ENCODE measurements at regions not wholly inside any gene's neighbourhood (a gene's known extent, or its start where the extent isn't known, plus 50 kb on each side); places are given as distances from the start of the nearest gene placed in this dataset.

DNA sequence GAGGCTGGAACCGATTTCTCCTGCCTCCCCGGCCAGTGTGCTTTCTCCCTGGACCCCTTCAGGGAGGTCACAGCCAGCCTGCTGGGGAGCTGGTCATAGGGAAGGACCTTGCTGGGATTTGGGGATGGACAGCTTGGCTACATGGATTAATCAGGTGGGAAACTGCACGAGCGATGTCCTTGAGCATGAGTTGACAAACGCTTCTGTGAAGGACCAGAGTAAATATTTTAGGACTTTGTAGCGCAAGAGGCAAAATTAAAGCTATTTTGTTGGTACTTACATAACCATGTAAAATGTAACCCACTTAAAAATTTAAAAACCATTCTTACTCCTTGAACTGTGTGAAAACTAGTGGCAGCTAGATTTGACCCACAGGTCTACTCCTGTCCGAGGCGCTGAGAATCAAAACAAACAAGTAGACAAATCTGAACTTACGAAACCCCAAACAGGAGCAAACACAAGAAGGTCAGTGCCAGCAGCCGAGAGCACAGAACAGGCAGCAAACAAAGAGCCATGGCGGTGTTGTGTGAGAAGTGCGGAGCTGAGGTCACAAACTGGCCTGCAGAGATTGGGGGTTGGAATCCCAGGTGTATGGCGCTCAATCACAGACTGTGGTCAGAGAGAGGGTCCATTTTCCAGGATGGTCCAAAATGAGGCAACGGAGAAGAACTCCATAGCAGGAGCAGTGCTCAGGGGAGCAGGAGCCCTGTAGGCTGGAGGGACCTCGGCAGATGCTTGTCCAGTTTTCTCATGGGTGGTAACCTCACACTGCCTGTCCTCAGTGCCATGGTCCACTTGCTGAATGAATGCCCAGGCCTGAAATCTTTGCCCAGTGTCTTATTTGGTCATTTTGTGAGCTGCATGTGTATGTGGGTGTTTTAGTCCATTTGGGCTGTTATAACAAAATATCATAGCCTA, 79.2 kb upstream of the CLMN start:
- DNase-seq: no peak
- Histone ChIP-seq H3K27ac (ENCODE audit: low read length) (no peak overlapping the region), H3K36me3 (ENCODE audit: control insufficient read depth, insufficient read depth, low read length) (no peaks in the 10 kb centered on the region), H3K27me3 (ENCODE audit: control insufficient read depth, insufficient read depth, low read length) (no peaks in the 10 kb centered on the region), H3K4me3 (ENCODE audit: low read length) (no peak overlapping the region), H3K4me1 (ENCODE audit: control insufficient read depth, insufficient read depth, low read length) (no peaks in the 10 kb centered on the region), H3K9me3 (ENCODE audit: control insufficient read depth, low read depth, low read length) (no peaks in the 10 kb centered on the region)
- WGBS (ENCODE audit: insufficient coverage, low lambda C conversion rate): no CpG with 5 or more reads among the region's 15 CpGs

DNA sequence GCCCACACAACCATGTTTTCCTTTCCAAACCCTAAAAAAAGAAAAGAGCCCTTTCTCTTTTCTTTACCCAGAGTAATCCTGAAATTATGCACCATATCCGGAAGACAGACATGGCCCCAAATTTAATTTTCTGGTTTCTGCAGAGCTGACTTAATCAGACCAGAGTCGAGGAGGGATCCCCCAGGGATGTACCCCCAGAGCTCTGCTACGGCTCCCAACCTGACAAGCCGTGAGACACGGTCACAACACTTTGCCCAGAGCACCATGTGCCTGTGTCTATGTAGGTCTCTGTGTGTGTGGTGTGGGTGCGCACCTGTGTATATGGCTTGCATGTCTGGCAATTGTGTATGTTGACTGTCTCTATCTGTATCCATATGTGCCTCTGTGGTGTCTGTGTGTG, 77.6 kb upstream of the CLMN start:
- H3K27me3 ChIP-seq (ENCODE audit: control insufficient read depth, insufficient read depth, low read length): no peaks in the 10 kb centered on the region
- WGBS (ENCODE audit: insufficient coverage, low lambda C conversion rate): no CpG with 5 or more reads among the region's 6 CpGs

DNA sequence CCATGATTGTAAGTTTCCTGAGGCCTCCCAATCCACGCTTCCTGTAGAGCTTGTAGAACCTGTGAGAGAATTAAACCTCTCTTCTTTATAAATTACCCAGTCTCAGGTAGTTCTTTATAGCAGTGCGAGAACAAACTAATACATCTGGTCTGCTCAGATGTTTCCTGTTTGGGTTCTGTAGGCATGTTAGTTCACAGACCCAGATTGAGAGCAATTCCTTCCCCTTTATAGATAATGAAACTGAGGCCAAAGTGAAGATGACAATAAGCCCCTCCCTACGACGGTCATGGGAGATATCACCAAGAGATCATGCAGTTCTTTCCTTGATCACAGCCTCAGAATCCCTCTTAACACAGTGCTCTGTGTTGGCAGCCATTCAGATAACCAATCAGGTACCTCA, 76.5 kb upstream of the CLMN start:
- H3K4me3 ChIP-seq (ENCODE audit: low read length): no peak overlapping the region
- WGBS (ENCODE audit: insufficient coverage, low lambda C conversion rate): no CpG with 5 or more reads among the region's 4 CpGs
- no peaks in the 10 kb centered on the region for H3K36me3 ChIP-seq (ENCODE audit: control insufficient read depth, insufficient read depth, low read length)
- H3K27me3 ChIP-seq (ENCODE audit: control insufficient read depth, insufficient read depth, low read length): no peaks in the 10 kb centered on the region
- H3K4me1 ChIP-seq (ENCODE audit: control insufficient read depth, insufficient read depth, low read length): no peaks in the 10 kb centered on the region
- H3K9me3 ChIP-seq (ENCODE audit: control insufficient read depth, low read depth, low read length): no peaks in the 10 kb centered on the region
- no peak for DNase-seq
- H3K27ac ChIP-seq (ENCODE audit: low read length): no peak overlapping the region

More for the DNA sequence above, 77.6 kb upstream of the CLMN start:
- DNase-seq: no peak
- no peaks in the 10 kb centered on the region for H3K36me3 ChIP-seq (ENCODE audit: control insufficient read depth, insufficient read depth, low read length)
- H3K9me3 ChIP-seq (ENCODE audit: control insufficient read depth, low read depth, low read length): no peaks in the 10 kb centered on the region
- H3K4me3 ChIP-seq (ENCODE audit: low read length): no peak overlapping the region
- H3K4me1 ChIP-seq (ENCODE audit: control insufficient read depth, insufficient read depth, low read length): no peaks in the 10 kb centered on the region
- no peak overlapping the region for H3K27ac ChIP-seq (ENCODE audit: low read length)

DNA sequence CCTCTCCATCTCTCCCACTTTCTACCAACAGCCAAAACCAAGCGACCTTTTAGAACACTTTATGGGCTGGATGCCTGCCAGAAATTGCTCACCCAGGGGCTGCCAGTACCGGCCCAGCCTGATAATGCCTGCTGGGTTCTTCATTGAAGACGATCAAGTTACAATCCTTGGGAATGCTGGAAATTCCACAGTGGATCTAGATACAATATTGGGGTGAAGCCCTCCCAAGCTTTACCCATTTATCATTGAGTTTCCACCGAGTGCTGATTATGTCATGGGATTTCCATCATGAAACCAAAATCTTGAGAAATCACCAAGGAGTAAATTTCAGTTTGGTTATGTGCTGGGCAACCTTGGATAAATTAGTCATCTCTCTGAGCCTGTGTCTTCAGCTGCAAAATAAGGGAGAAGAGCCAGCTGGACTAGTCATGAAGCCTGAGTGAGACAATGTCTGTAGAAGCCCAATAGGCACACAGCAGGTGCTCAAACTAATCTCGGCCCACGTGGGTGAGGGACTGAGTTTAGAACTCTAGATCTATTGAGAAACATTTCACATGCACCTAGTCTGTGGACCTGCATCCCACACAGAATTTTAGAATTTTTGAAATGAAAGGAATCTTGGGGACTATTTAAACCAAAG, 75.5 kb upstream of the CLMN start:
- Histone ChIP-seq H3K27me3 (ENCODE audit: control insufficient read depth, insufficient read depth, low read length) (no peaks in the 10 kb centered on the region), H3K4me1 (ENCODE audit: control insufficient read depth, insufficient read depth, low read length) (no peaks in the 10 kb centered on the region), H3K27ac (ENCODE audit: low read length) (no peak overlapping the region), H3K36me3 (ENCODE audit: control insufficient read depth, insufficient read depth, low read length) (no peaks in the 10 kb centered on the region), H3K4me3 (ENCODE audit: low read length) (no peak overlapping the region), H3K9me3 (ENCODE audit: control insufficient read depth, low read depth, low read length) (no peaks in the 10 kb centered on the region)
- WGBS (ENCODE audit: insufficient coverage, low lambda C conversion rate): no CpG with 5 or more reads among the region's 6 CpGs
- no peak for DNase-seq

DNA sequence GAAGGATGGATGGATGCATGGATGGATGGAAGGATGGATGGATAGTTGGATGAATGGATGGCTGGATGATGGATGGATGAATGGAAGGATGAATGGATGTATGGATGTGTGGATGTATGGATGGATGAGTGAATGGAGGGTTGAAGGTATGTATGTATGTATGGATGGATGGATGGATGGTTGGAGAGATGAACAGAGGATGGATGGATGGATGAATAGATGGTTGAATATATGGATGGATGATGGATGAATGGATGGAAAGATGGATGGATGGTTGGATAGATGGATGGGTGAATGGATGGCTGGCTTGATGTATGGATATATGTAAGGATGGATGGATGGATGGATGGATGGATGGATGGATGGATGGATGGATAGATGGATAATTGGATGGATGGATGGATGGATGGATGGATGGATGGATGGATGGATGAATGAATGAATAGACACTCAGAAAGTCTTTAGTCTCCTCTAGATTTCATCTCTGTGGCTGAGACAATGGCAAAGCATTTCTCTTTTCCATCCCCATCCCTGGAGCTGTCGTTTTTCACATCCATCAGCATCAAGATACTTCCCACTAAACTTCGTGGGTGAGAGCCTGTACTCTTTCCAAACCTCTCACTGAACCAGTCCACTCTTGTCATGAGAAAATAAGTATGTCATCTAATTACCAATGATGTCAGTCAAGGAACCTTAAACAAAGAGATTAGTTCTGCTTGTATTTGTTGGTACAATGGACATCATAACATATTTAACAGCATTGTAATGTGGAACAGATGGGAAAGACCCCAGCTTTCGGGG, 74.8 kb upstream of the CLMN start:
- Histone ChIP-seq H3K9me3 (ENCODE audit: control insufficient read depth, low read depth, low read length) (no peaks in the 10 kb centered on the region), H3K4me1 (ENCODE audit: control insufficient read depth, insufficient read depth, low read length) (no peaks in the 10 kb centered on the region), H3K27ac (ENCODE audit: low read length) (no peak overlapping the region), H3K36me3 (ENCODE audit: control insufficient read depth, insufficient read depth, low read length) (no peaks in the 10 kb centered on the region), H3K4me3 (ENCODE audit: low read length) (no peak overlapping the region), H3K27me3 (ENCODE audit: control insufficient read depth, insufficient read depth, low read length) (no peaks in the 10 kb centered on the region)
- DNase-seq: no peak
- WGBS (ENCODE audit: insufficient coverage, low lambda C conversion rate): no CpG with 5 or more reads among the region's 3 CpGs

DNA sequence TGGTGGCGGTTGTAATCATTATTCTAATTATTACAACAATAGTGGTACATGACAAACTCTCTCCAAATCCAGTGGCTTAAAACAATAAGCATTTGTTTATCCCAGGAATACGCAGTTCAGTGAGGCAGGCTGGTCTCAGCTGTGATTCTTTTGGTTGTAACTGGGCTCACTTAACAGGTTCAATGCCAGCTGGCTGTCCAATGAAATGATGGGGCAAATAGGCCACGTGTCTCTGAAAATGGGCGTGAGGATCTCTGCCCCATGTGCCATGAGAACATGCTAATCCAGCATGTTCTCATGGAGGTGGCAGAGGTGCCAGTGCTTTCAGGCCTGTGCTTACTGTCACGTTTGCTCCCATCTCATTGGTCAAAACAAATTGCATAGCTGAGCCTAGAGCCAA, 73.1 kb upstream of the CLMN start:
- WGBS (ENCODE audit: insufficient coverage, low lambda C conversion rate): 80% methylated on average over 1 of the region's 5 CpGs
- H3K36me3 ChIP-seq (ENCODE audit: control insufficient read depth, insufficient read depth, low read length): no peaks in the 10 kb centered on the region
- no peak overlapping the region for H3K27ac ChIP-seq (ENCODE audit: low read length)
- H3K4me3 ChIP-seq (ENCODE audit: low read length): no peak overlapping the region
- no peaks in the 10 kb centered on the region for H3K4me1 ChIP-seq (ENCODE audit: control insufficient read depth, insufficient read depth, low read length)
- no peaks in the 10 kb centered on the region for H3K27me3 ChIP-seq (ENCODE audit: control insufficient read depth, insufficient read depth, low read length)
- no peak for DNase-seq
- no peaks in the 10 kb centered on the region for H3K9me3 ChIP-seq (ENCODE audit: control insufficient read depth, low read depth, low read length)

DNA sequence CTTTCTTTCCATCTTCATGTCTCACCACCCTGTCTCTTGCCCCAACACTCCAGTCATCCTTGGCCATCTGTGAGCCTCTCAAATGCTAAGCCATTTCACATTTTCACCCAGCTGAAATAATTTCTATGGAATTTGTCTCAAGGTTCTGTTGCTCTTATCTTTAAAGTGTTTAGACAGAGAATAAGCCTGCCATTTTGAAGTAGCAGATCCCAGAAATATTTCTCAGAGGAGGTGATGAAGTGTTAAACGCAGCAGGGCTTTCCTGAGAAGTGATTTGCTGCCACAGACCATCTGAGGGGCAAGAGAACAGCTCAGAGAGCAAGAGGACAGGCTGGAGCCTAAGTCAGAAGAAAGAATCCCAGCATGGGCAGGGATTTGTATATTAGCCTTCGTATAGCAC, 71.6 kb upstream of the CLMN start:
- no CpG with 5 or more reads among the region's 2 CpGs for WGBS (ENCODE audit: insufficient coverage, low lambda C conversion rate)

DNA sequence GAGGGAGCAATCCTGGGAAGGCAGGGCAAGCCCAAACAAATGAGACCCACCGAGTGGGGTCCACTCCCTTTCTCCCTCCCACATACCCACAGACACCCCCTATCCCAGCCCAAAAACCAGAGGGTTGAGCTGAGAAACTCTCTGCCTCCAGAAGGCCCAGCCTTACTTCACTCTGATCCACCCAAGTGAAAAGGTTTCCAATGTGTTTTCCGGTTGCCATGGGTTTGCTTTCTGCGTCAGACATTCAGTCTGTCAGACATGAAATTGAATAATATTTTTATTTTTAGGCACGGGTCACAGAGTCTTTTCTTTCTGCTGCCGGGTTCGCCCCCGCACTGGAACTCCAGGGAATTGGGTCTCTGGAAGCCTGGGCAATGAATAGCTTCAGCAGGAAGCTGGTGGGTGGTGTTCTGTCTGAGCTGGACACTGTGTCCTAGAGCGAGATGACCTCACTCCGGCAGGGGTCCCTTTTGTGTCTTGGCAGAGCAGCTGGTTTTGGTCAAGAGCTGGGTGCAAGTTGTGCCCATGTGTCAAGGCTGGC, 69.8 kb upstream of the CLMN start:
- H3K36me3 ChIP-seq (ENCODE audit: control insufficient read depth, insufficient read depth, low read length): no peaks in the 10 kb centered on the region
- H3K27me3 ChIP-seq (ENCODE audit: control insufficient read depth, insufficient read depth, low read length): no peaks in the 10 kb centered on the region
- no peak overlapping the region for H3K27ac ChIP-seq (ENCODE audit: low read length)

More for the DNA sequence above, 71.6 kb upstream of the CLMN start:
- Histone ChIP-seq H3K27me3 (ENCODE audit: control insufficient read depth, insufficient read depth, low read length) (no peaks in the 10 kb centered on the region), H3K27ac (ENCODE audit: low read length) (no peak overlapping the region), H3K9me3 (ENCODE audit: control insufficient read depth, low read depth, low read length) (no peaks in the 10 kb centered on the region), H3K4me1 (ENCODE audit: control insufficient read depth, insufficient read depth, low read length) (no peaks in the 10 kb centered on the region), H3K36me3 (ENCODE audit: control insufficient read depth, insufficient read depth, low read length) (no peaks in the 10 kb centered on the region), H3K4me3 (ENCODE audit: low read length) (no peak overlapping the region)
- DNase-seq: no peak

DNA sequence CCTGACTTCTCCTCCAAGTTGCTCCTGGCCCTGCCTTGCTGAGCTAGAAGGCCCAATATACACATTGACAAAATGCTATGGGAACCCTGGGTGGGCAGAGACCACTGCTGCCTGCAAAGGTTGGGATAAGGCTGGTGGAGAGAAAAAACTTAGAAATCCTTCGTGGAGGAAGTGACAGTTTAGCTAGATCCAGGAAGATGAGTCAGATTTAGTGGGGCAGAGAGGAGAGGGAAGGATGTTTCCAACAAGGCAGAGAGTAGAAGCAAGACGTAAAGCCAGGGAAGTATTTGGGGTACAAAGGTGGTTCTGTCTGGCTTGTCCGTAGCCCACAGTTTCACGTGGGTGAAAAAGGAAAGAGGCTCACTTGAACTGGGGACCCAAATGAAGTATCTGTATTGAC, 69.0 kb upstream of the CLMN start:
- Histone ChIP-seq H3K27me3 (ENCODE audit: control insufficient read depth, insufficient read depth, low read length) (no peaks in the 10 kb centered on the region), H3K4me3 (ENCODE audit: low read length) (no peak overlapping the region), H3K27ac (ENCODE audit: low read length) (no peak overlapping the region), H3K9me3 (ENCODE audit: control insufficient read depth, low read depth, low read length) (no peaks in the 10 kb centered on the region), H3K36me3 (ENCODE audit: control insufficient read depth, insufficient read depth, low read length) (no peaks in the 10 kb centered on the region), H3K4me1 (ENCODE audit: control insufficient read depth, insufficient read depth, low read length) (no peaks in the 10 kb centered on the region)
- no CpG with 5 or more reads among the region's 4 CpGs for WGBS (ENCODE audit: insufficient coverage, low lambda C conversion rate)
- no peak for DNase-seq

More for the DNA sequence above, 69.8 kb upstream of the CLMN start:
- Histone ChIP-seq H3K4me3 (ENCODE audit: low read length) (no peak overlapping the region), H3K9me3 (ENCODE audit: control insufficient read depth, low read depth, low read length) (no peaks in the 10 kb centered on the region), H3K4me1 (ENCODE audit: control insufficient read depth, insufficient read depth, low read length) (no peaks in the 10 kb centered on the region)
- DNase-seq: no peak
- WGBS (ENCODE audit: insufficient coverage, low lambda C conversion rate): 92% methylated on average over 2 of the region's 9 CpGs

DNA sequence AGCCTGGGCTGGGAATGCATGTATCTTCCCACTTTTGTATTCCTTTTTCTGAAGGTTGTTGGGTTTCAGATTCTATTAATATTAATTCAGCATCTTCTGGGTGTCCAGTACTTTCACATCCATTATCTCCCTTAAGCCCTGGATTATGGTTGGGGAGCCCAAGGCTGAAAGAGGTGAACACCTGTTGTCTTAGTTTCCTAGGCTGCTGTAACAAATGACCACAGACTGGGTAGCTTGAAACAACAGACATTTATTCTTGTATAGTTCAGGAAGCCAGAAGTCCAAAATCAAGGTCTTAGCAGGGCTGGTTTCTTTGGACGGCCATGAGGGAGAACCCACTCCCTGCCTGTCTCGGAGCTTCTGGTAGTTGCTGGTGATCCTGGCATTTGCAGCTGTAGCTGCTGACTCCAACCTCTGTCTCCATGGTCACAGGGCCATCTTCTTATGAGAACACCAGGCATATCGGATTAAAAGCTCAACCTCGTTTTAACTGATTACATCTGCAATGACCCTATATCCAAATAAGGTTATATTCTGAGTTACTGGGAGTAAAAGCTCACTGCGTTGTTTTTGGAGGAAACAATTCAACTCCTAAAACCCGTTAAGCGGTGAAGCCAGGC, 68.2 kb upstream of the CLMN start:
- Histone ChIP-seq H3K4me1 (ENCODE audit: control insufficient read depth, insufficient read depth, low read length) (no peaks in the 10 kb centered on the region), H3K27ac (ENCODE audit: low read length) (no peak overlapping the region), H3K9me3 (ENCODE audit: control insufficient read depth, low read depth, low read length) (no peaks in the 10 kb centered on the region), H3K36me3 (ENCODE audit: control insufficient read depth, insufficient read depth, low read length) (no peaks in the 10 kb centered on the region), H3K27me3 (ENCODE audit: control insufficient read depth, insufficient read depth, low read length) (no peaks in the 10 kb centered on the region), H3K4me3 (ENCODE audit: low read length) (no peak overlapping the region)
- WGBS (ENCODE audit: insufficient coverage, low lambda C conversion rate): no CpG with 5 or more reads among the region's 7 CpGs
- DNase-seq: no peak

Data from large intestine (tissue), 3 donors.